Left lung (tissue), 4 donors: ENCODE measurements at regions not wholly inside any gene's neighbourhood (a gene's known extent, or its start where the extent isn't known, plus 50 kb on each side); places are given as distances from the start of the nearest gene placed in this dataset.

Experiments used
- ATAC-seq: fragments of 200-7000 bp; cut with Tn5 transposase; one replicate; pipeline ENCODE4 v1.9.1; 2020; ENCODE audit warnings: moderate library complexity
- DNase-seq, 4 donors: peaks; one replicate each; pipeline ENCODE4 v3.0.0-alpha.2; 2013 to 2020
- H3K27ac ChIP-seq, 2 donors: fragments of 200-600 bp; sonication (generic) in 1 of 2; one replicate each; pipeline versions ENCODE4 v1.5.0 to v1.8.0; 2020 to 2021
- H3K27me3 ChIP-seq, 2 donors: fragments of 200-600 bp; sonication (generic) in 1 of 2; one replicate each; pipeline versions ENCODE4 v1.5.0 to v1.8.0; 2020 to 2021
- H3K36me3 ChIP-seq, 2 donors: fragments of 200-600 bp; sonication (generic) in 1 of 2; one replicate each; pipeline versions ENCODE4 v1.5.0 to v1.8.0; 2020 to 2021
- H3K4me1 ChIP-seq, 2 donors: fragments of 200-600 bp; one replicate each; pipeline ENCODE4 v1.8.0; 2021
- H3K4me3 ChIP-seq, 2 donors: fragments of 200-600 bp; sonication (generic) in 1 of 2; one replicate each; pipeline versions ENCODE4 v1.5.0 to v1.8.0; 2020 to 2021; ENCODE audit warnings: mild to moderate bottlenecking in 1 of 2
- H3K9me3 ChIP-seq, 2 donors: fragments of 200-600 bp; sonication (generic) in 1 of 2; one replicate each; pipeline versions ENCODE4 v1.5.0 to v1.8.0; 2020 to 2021
- intact Hi-C, 2 donors: fragments of 100-400 bp; cut with DNase I; formaldehyde crosslinking; loops; one replicate each; pipeline versions ENCODE4 v1.11.2 to v1.14.2; 2022
- TF ChIP-seq, protein P1 (sequence below), 2 donors: fragments of 200-600 bp; sonication (generic) in 1 of 2; IDR thresholded peaks; one replicate each; pipeline versions ENCODE4 v1.5.0 to v1.8.0; 2021; ENCODE audit warnings: antibody characterized with exemption in 2 of 2
- donor health status: DM: no; HTN: yes; CAD: no.
- donor health status: DM: no; HTN: no; CAD: no.

DNA sequence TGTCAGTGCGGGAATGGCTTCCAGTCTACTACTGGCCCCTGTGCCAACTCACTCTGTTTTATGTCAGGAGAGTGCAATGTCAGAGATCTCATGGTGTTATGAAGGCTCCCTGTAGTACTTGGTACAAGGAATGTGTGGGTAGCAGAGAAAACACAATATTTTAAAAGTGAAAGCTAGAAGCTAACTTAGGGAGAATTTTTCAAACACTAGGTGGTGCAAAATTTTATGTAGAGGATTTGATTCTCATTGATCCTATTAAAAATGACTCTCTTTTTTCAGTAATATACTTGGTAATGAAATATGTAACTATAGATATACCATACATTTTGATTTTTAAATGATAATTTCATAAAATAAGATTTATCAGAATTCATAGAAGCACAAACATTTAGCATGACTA, 134.7 kb downstream of the JRKL start:
- DNase-seq (no peak), ATAC-seq (no peak)
- Histone ChIP-seq H3K9me3 (peaks cover 0 to 2% of the 10 kb centered on the region in 2 donors), H3K36me3 (no peaks in the 10 kb centered on the region), H3K27me3 (no peaks in the 10 kb centered on the region), H3K4me1 (no peaks in the 10 kb centered on the region), H3K4me3 (no peak overlapping the region), H3K27ac (no peak overlapping the region)
- TF ChIP-seq, protein P1, sequence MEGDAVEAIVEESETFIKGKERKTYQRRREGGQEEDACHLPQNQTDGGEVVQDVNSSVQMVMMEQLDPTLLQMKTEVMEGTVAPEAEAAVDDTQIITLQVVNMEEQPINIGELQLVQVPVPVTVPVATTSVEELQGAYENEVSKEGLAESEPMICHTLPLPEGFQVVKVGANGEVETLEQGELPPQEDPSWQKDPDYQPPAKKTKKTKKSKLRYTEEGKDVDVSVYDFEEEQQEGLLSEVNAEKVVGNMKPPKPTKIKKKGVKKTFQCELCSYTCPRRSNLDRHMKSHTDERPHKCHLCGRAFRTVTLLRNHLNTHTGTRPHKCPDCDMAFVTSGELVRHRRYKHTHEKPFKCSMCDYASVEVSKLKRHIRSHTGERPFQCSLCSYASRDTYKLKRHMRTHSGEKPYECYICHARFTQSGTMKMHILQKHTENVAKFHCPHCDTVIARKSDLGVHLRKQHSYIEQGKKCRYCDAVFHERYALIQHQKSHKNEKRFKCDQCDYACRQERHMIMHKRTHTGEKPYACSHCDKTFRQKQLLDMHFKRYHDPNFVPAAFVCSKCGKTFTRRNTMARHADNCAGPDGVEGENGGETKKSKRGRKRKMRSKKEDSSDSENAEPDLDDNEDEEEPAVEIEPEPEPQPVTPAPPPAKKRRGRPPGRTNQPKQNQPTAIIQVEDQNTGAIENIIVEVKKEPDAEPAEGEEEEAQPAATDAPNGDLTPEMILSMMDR (IDR thresholded peaks at IDR 0.05), result peak in 1 of 2 donors; percentile 16
- intact Hi-C loops, result no loop called here

DNA sequence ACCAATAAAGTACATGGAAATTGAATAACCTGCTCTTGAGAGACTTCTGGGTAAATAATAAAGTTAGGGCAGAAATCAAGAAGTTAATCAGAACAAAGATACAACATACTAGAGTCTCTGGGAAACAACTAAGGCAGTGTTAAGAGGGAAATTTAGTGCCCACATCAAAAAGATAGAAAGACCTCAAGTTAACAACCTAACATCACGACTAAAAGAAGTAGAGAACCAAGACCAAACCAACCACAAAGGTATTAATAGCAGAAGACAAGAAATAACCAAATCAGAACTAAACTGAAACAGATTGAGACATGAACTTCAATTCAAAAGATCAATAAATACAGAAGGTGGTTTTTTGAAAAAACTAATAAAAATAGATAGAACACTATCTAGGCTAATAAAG, 140.7 kb downstream of the JRKL start:
- no peaks in the 10 kb centered on the region for H3K4me1 ChIP-seq
- H3K4me3 ChIP-seq, result no peak overlapping the region
- TF ChIP-seq, protein P1 (IDR thresholded peaks at IDR 0.05), result no peak
- intact Hi-C loops, result no loop called here
- no peak overlapping the region for H3K27ac ChIP-seq
- ATAC-seq, result no peak
- no peaks in the 10 kb centered on the region for H3K36me3 ChIP-seq
- peaks cover 0 to 4% of the 10 kb centered on the region in 2 donors for H3K9me3 ChIP-seq
- no peak for DNase-seq
- H3K27me3 ChIP-seq, result no peaks in the 10 kb centered on the region

GRCh38 chr11:96538104-96538503, 148.3 kb downstream of the JRKL start:
- ATAC-seq (no peak), DNase-seq (no peak)
- H3K9me3 ChIP-seq, result peaks cover 0 to 3% of the 10 kb centered on the region in 2 donors
- H3K27me3 ChIP-seq, result no peaks in the 10 kb centered on the region
- intact Hi-C loops, result no loop called here
- H3K36me3 ChIP-seq, result no peaks in the 10 kb centered on the region
- no peak overlapping the region for H3K27ac ChIP-seq
- no peaks in the 10 kb centered on the region for H3K4me1 ChIP-seq
- no peak overlapping the region for H3K4me3 ChIP-seq
- TF ChIP-seq, protein P1 (IDR thresholded peaks at IDR 0.05), result no peak

GRCh38 chr11:96538622-96539021, 148.8 kb downstream of the JRKL start:
- no peak overlapping the region for H3K4me3 ChIP-seq
- no peaks in the 10 kb centered on the region for H3K36me3 ChIP-seq
- peaks cover 0 to 3% of the 10 kb centered on the region in 2 donors for H3K9me3 ChIP-seq
- no peak for DNase-seq
- no peaks in the 10 kb centered on the region for H3K27me3 ChIP-seq
- intact Hi-C loops, result no loop called here
- no peak for ATAC-seq
- no peak overlapping the region for H3K27ac ChIP-seq
- H3K4me1 ChIP-seq, result no peaks in the 10 kb centered on the region
- TF ChIP-seq, protein P1 (IDR thresholded peaks at IDR 0.05), result no peak

- Histone ChIP-seq H3K4me1 (no peaks in the 10 kb centered on the region), H3K27me3 (no peaks in the 10 kb centered on the region), H3K9me3 (peaks cover 0 to 5% of the 10 kb centered on the region in 2 donors), H3K27ac (no peak overlapping the region), H3K36me3 (no peaks in the 10 kb centered on the region), H3K4me3 (no peak overlapping the region)
- TF ChIP-seq, protein P1 (IDR thresholded peaks at IDR 0.05), result no peak
- DNase-seq (no peak), ATAC-seq (no peak)
- intact Hi-C loops, result no loop called here
These were observed 151.1 kb downstream of the JRKL start for GRCh38 chr11:96540875-96541274.
